ENCODE measurements at regions not wholly inside any gene's neighbourhood (a gene's known extent, or its start where the extent isn't known, plus 50 kb on each side); places are given as distances from the start of the nearest gene placed in this dataset.
"Not testable (repeated sequence)": the region's sequence is repeated elsewhere in the genome, so short reads cannot be mapped to it uniquely, and the experiment has no call there.

DNA sequence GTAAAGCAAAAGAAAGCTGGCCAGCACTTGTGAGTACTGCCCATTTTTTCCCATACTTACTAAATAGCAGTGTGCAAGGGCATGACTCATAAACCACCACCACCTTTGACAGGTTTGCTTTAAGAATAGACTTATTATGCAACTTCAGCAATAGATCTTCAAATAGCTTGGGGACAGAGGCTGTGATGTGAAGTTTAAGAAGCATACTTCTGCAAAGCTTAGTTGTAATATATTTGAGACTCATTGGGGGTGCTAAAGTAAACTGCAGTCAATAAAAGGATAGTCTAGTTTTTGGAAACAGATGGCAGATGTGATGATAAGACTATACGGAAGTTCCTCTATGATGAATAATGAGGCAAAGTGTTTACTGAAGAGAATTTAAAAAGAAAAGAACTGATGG, 210.0 kb downstream of the PLA2G4A start:
- no peaks in the 10 kb centered on the region for H3K27me3 Mint-ChIP-seq
- ATAC-seq, result no peak
- H3K27ac Mint-ChIP-seq, result no peak overlapping the region
- no peak for DNase-seq
- no peaks in the 10 kb centered on the region for H3K36me3 Mint-ChIP-seq (ENCODE audit: low read depth)
- no peaks in the 10 kb centered on the region for H3K4me1 Mint-ChIP-seq
- H3K4me3 Mint-ChIP-seq, result no peak overlapping the region
- no peaks in the 10 kb centered on the region for H3K9me3 ChIP-seq (ENCODE audit: control insufficient read depth, low read length, poor library complexity, severe bottlenecking)

DNA sequence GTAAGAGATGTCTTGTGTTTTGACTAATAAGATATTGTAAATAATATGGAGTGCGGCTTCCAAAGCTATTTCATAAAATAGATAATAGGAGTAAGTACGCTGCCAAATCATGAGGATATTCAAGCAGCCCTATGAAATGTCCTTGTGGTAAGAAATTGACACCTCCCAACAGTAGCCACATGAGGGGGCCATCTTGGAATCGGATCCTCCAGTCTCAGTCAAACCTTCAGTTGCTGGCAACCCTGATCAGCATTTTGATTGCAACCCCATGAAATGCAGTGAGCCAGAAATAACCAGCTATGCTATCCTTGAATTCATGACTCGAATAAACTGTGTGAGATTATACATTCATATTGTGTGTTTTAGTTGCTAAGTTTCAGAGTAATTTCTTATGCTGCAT, 212.4 kb downstream of the PLA2G4A start:
- Mint-ChIP-seq H3K27ac (no peak overlapping the region), H3K4me3 (no peak overlapping the region), H3K4me1 (no peaks in the 10 kb centered on the region), H3K27me3 (no peaks in the 10 kb centered on the region), H3K36me3 (ENCODE audit: low read depth) (no peaks in the 10 kb centered on the region)
- ATAC-seq (no peak), DNase-seq (no peak)
- no peaks in the 10 kb centered on the region for H3K9me3 ChIP-seq (ENCODE audit: control insufficient read depth, low read length, poor library complexity, severe bottlenecking)

DNA sequence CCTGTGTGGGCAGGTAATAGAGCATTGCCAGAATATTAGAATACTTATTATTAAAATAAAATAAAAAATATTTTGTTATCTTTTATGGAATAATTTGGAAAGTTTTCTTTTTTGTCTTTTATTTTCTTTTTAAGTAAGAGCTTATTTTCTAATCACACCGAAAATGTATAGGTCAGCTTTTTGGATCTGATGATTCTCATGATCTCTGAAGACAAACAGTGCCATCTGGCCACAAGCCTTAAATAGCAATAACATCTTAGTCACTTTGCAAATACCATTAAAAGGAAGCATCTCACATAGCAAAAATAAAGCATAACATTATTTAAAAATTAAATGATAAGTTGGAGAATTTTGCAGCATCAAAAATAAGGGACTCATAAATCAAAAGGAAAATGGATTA, 213.8 kb downstream of the PLA2G4A start:
- H3K4me1 Mint-ChIP-seq, result no peaks in the 10 kb centered on the region
- no peak overlapping the region for H3K4me3 Mint-ChIP-seq
- ATAC-seq (no peak), DNase-seq (no peak)
- H3K27me3 Mint-ChIP-seq, result peaks cover 11% of the 10 kb centered on the region
- no peaks in the 10 kb centered on the region for H3K36me3 Mint-ChIP-seq (ENCODE audit: low read depth)
- H3K9me3 ChIP-seq (ENCODE audit: control insufficient read depth, low read length, poor library complexity, severe bottlenecking), result no peaks in the 10 kb centered on the region
- no peak overlapping the region for H3K27ac Mint-ChIP-seq

DNA sequence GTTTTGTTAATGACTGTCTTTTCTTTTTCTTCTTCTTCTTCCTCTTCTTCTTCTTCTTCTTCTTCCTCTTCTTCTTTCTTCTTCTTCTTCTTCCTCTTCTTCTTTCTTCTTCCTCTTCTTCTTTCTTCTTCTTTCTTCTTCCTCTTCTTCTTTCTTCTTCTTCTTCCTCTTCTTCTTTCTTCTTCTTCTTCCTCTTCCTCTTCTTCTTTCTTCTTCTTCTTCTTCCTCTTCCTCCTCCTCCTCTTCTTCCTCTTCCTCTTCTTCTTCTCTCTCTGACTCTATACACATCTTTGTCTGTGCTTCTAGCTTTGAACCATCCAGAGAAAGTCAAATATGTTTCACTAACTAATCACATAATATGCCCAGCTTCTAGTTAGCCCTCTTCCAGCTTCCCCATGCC, 214.7 kb downstream of the PLA2G4A start:
- H3K36me3 Mint-ChIP-seq (ENCODE audit: low read depth); H3K9me3 ChIP-seq (ENCODE audit: control insufficient read depth, low read length, poor library complexity, severe bottlenecking); H3K27ac Mint-ChIP-seq; H3K4me3 Mint-ChIP-seq; DNase-seq; H3K4me1 Mint-ChIP-seq; ATAC-seq: not testable (repeated sequence)
- H3K27me3 Mint-ChIP-seq, result peaks cover 17% of the 10 kb centered on the region

DNA sequence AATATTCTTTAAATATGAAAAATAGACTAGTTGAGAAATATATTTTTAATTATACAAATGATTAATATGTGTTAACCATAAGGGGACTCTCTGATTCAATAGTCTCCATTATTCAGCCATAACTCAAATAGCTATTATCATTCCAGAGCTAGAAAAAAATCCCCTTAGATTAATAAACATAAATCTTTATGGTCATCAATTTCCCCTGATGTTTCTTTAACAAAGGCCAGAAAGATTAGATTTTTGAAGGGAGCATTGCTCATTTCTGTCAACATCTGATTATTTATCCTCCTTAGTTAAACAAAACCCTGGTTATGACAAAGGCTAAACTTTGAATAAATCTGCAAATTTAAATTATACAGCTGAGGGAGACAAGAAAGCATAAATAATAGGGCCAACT, 215.7 kb downstream of the PLA2G4A start:
- H3K4me1 Mint-ChIP-seq, result no peaks in the 10 kb centered on the region
- H3K4me3 Mint-ChIP-seq, result no peak overlapping the region
- ATAC-seq (no peak), DNase-seq (no peak)
- H3K27ac Mint-ChIP-seq, result no peak overlapping the region
- H3K27me3 Mint-ChIP-seq, result peaks cover 17% of the 10 kb centered on the region
- no peaks in the 10 kb centered on the region for H3K36me3 Mint-ChIP-seq (ENCODE audit: low read depth)
- no peaks in the 10 kb centered on the region for H3K9me3 ChIP-seq (ENCODE audit: control insufficient read depth, low read length, poor library complexity, severe bottlenecking)

DNA sequence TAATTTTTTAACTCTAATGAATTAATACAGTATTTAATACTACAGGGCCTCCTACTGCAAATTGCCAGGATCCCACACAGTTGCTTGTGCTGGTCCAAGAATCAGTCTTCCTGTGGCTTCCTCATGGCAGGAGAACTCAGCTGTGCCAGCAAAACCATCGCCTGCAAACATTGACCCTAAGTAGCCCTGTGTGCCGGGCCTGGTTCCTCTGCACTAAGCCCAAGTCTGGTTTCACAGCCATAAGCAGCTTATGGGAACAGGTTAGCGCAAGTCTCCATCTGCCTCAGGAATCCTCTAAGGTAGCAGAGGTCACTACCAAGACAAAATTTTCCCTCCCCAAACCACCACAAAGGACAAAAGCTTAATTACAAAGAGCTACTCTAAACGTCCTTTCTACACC, 216.6 kb downstream of the PLA2G4A start:
- Mint-ChIP-seq H3K27ac (no peak overlapping the region), H3K27me3 (peaks cover 17% of the 10 kb centered on the region), H3K4me3 (no peak overlapping the region), H3K4me1 (no peaks in the 10 kb centered on the region), H3K36me3 (ENCODE audit: low read depth) (no peaks in the 10 kb centered on the region)
- DNase-seq, result no peak
- H3K9me3 ChIP-seq (ENCODE audit: control insufficient read depth, low read length, poor library complexity, severe bottlenecking), result no peaks in the 10 kb centered on the region
- no peak for ATAC-seq

DNA sequence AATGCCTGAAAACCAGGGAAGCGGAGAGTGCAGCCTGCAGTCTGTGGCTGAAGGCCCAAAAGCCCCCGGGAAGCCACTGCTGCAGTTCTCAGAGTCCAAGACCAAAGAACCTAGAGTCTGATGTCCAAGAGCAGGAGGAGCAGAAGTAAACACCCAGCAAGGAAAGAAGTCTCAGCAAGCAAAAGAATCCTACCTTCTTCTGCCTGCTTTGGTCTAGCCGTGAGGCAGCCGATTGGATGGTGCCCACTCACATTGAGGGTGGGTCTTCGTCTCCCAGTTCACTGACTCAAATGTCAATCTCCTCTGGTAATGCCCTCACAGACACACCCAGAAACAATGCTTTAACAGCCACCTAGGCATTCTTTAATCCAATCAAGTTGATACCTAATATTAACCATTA, 217.5 kb downstream of the PLA2G4A start:
- H3K27ac Mint-ChIP-seq, result no peak overlapping the region
- H3K9me3 ChIP-seq (ENCODE audit: control insufficient read depth, low read length, poor library complexity, severe bottlenecking), result no peaks in the 10 kb centered on the region
- no peak overlapping the region for H3K4me3 Mint-ChIP-seq
- no peaks in the 10 kb centered on the region for H3K4me1 Mint-ChIP-seq
- no peak for ATAC-seq
- peaks cover 17% of the 10 kb centered on the region for H3K27me3 Mint-ChIP-seq
- no peaks in the 10 kb centered on the region for H3K36me3 Mint-ChIP-seq (ENCODE audit: low read depth)
- DNase-seq, result no peak

DNA sequence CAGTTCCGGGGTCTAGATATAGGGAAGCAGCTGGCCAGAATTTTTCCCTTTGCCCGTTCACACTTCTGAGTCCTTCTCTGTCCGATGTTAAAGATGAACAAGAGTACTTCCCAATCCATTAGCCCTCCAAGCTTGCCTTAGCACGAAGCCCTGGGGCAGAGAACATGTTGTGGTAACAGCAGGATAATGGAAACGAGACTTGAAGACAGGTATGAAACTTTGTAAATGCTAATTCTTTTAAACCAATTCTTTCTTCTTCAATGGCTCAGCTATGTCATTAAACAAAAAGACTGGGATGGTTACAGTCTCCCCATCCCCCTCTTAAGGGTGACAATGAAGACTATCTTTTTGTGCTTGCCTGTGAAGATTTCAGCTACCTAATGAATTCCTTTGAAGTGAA, 218.5 kb downstream of the PLA2G4A start:
- peaks cover 2% of the 10 kb centered on the region for H3K4me1 Mint-ChIP-seq
- peaks cover 17% of the 10 kb centered on the region for H3K27me3 Mint-ChIP-seq

DNA sequence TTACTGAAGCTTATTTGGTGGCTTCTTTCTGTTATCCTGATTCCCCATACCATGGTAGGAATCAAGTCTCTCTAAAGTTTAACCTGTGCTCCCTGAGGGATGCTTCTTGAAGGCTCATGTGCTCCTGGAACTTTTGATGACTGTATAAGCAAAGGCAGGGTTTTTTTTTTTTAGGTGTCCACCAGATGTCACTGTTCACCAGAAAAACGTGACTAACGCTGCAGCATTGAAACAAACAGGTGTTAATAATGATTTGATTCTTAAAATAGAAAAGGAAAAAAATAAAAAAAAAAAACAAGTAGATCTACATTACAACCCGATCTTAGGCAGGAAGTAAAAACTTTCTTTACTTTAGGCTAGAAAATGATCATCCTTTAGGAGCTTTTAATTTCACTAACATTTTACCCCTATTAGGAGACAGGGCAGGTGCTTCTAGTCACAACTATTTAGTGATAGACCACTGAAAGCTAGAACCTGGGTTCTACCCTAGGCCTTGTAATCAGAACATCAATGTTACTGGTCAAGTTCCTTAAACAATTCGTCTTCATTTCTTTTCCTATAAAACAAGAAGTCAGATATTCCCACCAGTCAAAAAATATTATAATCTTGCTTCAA, 223.0 kb downstream of the PLA2G4A start:
- Mint-ChIP-seq H3K36me3 (ENCODE audit: low read depth) (no peaks in the 10 kb centered on the region), H3K4me1 (peaks cover 5% of the 10 kb centered on the region), H3K27me3 (peaks cover 13% of the 10 kb centered on the region), H3K27ac (no peak overlapping the region), H3K4me3 (no peak overlapping the region)
- no peak for DNase-seq
- ATAC-seq, result no peak
- no peaks in the 10 kb centered on the region for H3K9me3 ChIP-seq (ENCODE audit: control insufficient read depth, low read length, poor library complexity, severe bottlenecking)

More for the DNA sequence above, 218.5 kb downstream of the PLA2G4A start:
- Mint-ChIP-seq H3K36me3 (ENCODE audit: low read depth) (no peaks in the 10 kb centered on the region), H3K4me3 (no peak overlapping the region), H3K27ac (no peak overlapping the region)
- DNase-seq (no peak), ATAC-seq (no peak)
- H3K9me3 ChIP-seq (ENCODE audit: control insufficient read depth, low read length, poor library complexity, severe bottlenecking), result no peaks in the 10 kb centered on the region

DNA sequence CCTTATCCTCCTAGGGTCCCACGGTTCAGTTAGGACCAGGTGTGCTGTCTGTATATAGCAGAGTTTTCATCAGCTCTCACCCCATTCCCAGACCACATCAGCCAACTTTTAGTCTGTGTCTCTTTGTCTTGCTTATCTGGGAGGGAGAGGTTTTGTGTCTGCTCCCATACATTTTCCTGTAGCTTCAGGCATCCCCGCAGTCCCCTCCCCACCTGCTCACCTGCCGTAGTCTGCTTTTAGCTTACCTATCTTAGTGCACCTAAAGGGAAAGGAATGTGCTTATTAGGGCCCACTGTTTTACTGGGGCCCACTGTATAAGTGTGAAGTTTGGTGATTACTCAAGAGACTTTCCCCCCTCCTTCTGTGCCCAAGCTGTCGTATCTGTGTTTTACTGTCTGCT, 225.1 kb downstream of the PLA2G4A start:
- ATAC-seq, result no peak
- DNase-seq, result no peak
- no peaks in the 10 kb centered on the region for H3K27me3 Mint-ChIP-seq
- no peaks in the 10 kb centered on the region for H3K9me3 ChIP-seq (ENCODE audit: control insufficient read depth, low read length, poor library complexity, severe bottlenecking)
- H3K4me1 Mint-ChIP-seq, result peaks cover 5% of the 10 kb centered on the region
- no peaks in the 10 kb centered on the region for H3K36me3 Mint-ChIP-seq (ENCODE audit: low read depth)
- H3K4me3 Mint-ChIP-seq, result no peak overlapping the region
- H3K27ac Mint-ChIP-seq, result no peak overlapping the region

DNA sequence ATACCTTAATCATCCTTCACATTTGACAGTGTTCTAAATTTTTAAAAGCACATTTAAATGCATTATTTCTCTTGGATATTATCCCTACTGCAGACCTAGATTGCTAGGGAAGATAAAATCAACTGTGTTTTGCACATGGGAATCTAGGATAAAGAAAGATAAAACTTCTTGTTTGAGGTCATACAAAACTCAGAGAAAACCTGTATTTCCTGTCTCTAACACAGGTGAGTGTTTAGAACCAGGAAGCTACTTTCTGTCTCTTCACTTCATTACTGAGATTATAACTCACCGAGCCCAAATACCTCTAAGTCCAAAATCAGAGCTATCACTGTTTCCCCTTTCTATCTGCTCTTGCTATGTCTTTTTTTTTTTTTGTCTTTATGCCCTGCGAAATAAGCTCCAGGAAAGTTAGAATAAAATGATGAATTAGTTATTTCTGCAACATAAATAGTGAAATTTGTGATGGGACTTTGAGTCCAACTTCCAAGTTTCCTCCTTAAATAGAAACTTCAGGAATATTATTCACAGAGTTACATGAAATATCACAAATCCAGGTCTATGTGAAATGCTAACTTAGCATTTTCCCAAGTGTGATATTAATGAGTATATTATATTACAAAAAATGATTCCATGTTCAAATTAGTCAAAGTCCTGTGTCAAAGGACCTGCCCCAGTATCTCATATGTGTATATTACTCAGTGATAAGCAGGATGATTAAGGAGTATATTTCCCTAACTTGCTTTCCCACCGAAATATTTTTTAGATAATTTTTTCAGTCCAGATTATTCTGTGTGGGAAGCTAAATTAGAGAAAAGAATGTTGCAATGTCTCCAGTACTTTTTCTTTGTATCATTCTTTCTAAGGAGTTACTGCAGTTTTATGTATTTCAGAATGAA, 226.4 kb downstream of the PLA2G4A start:
- Mint-ChIP-seq H3K27ac (no peak overlapping the region), H3K27me3 (no peaks in the 10 kb centered on the region), H3K4me1 (peaks cover 5% of the 10 kb centered on the region), H3K4me3 (no peak overlapping the region), H3K36me3 (ENCODE audit: low read depth) (no peaks in the 10 kb centered on the region)
- DNase-seq (no peak), ATAC-seq (no peak)
- H3K9me3 ChIP-seq (ENCODE audit: control insufficient read depth, low read length, poor library complexity, severe bottlenecking), result no peaks in the 10 kb centered on the region

DNA sequence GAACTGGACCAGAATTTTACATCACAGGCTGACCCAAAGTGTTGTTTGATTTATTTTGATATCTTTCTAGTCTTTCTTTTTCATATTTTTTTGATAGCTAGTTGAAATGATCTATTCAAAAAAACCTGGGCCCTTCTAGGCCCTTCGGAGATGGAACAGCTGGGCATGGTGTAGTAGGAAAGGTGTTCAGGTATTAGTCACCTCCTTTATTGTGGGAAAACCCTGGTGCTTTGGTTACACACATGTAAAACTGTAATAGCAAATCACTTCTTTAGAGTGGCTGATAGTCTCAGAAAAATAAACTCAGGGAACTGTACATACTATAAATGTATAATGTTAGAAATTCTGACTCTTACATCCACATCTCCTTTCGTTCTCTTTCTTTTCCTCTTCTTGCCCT, 234.5 kb downstream of the PLA2G4A start:
- Mint-ChIP-seq H3K27me3 (no peaks in the 10 kb centered on the region), H3K36me3 (ENCODE audit: low read depth) (peaks cover 2% of the 10 kb centered on the region), H3K27ac (no peak overlapping the region), H3K4me3 (no peak overlapping the region), H3K4me1 (no peaks in the 10 kb centered on the region)
- no peak for DNase-seq
- no peak for ATAC-seq
- H3K9me3 ChIP-seq (ENCODE audit: control insufficient read depth, low read length, poor library complexity, severe bottlenecking), result no peaks in the 10 kb centered on the region

DNA sequence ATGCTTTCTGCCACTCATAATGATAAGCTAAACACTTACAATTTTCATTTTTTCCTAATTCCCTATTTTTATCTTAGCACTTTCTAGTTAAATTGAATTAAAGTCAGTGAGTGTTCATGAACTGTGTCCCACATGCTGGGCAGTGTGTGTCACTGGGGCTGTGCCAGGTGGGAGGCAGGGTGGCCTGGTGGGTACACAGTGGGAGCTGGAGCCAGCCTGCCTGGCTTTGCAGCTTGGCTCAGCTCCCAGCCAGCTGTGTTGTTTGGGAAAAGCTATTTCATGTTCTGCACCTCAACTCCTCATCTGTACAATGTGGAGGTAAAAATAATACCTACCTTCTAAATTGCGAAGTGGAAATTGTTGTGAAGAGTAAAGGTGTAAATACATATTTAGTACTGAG, 238.4 kb downstream of the PLA2G4A start:
- DNase-seq (no peak), ATAC-seq (no peak)
- Mint-ChIP-seq H3K27me3 (no peaks in the 10 kb centered on the region), H3K4me3 (no peak overlapping the region), H3K4me1 (no peaks in the 10 kb centered on the region), H3K27ac (no peak overlapping the region), H3K36me3 (ENCODE audit: low read depth) (peaks cover 2% of the 10 kb centered on the region)
- H3K9me3 ChIP-seq (ENCODE audit: control insufficient read depth, low read length, poor library complexity, severe bottlenecking), result no peaks in the 10 kb centered on the region

DNA sequence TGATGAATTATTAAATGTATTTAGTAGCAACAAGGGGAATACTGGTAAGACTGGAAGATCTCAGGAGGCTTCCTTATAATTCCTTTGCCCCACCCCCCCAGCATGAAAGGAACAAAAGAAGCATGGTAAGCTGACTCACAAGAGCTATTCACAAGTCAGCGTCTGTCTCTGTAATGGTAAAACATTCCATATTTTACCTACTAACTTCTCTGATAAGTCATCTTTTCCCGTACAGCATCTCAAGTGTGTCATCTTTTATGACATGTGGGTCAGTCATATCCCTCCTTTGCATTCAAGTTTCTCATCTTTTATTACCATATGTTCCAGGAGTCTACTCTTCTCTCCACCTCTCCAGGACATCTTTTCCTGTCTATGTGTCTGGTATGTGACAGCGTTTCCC, 241.3 kb downstream of the PLA2G4A start:
- no peaks in the 10 kb centered on the region for H3K27me3 Mint-ChIP-seq
- H3K4me1 Mint-ChIP-seq, result peaks cover 2% of the 10 kb centered on the region
- no peaks in the 10 kb centered on the region for H3K36me3 Mint-ChIP-seq (ENCODE audit: low read depth)
- DNase-seq (no peak), ATAC-seq (no peak)
- no peak overlapping the region for H3K4me3 Mint-ChIP-seq
- no peak overlapping the region for H3K27ac Mint-ChIP-seq
- no peaks in the 10 kb centered on the region for H3K9me3 ChIP-seq (ENCODE audit: control insufficient read depth, low read length, poor library complexity, severe bottlenecking)

All from T-helper 17 cell (primary cell).